Thoracic aorta (tissue), 2 donors: ENCODE measurements at regions not wholly inside any gene's neighbourhood (a gene's known extent, or its start where the extent isn't known, plus 50 kb on each side); places are given as distances from the start of the nearest gene placed in this dataset.

Source experiments
- ATAC-seq: fragments of 150-250 bp; one replicate; pipeline ENCODE4 v1.8.0; 2017; ENCODE audit warnings: low read depth; ENCODE audit not compliant: insufficient number of reproducible peaks, low FRiP score
- DNase-seq: peaks from one replicate; pipeline ENCODE4 v3.0.0-alpha.2; 2020; ENCODE audit warnings: low spot score
- H3K27ac ChIP-seq, 2 donors: fragments of 200-600 bp; sonication (generic); 1 replicate in 1 of 2; 2 replicates in 1 of 2; pipeline ENCODE4 v1.5.1; 2016; ENCODE audit warnings: mild to moderate bottlenecking in 2 of 2, moderate library complexity in 2 of 2
- H3K27me3 ChIP-seq: fragments of 200-600 bp; sonication (generic); replicated peaks from 2 replicates; pipeline ENCODE4 v1.6.0; 2016; ENCODE audit warnings: mild to moderate bottlenecking; ENCODE audit not compliant: insufficient read depth
- H3K36me3 ChIP-seq: fragments of 200-600 bp; sonication (generic); one replicate; pipeline ENCODE4 v1.5.1; 2016
- H3K4me1 ChIP-seq, 2 donors: fragments of 200-600 bp; sonication (generic); 1 replicate in 1 of 2; 2 replicates in 1 of 2; pipeline versions ENCODE4 v1.5.1 to v1.6.0; 2016; ENCODE audit warnings: low read depth in 2 of 2, mild to moderate bottlenecking in 1 of 2; ENCODE audit not compliant: control insufficient read depth in 1 of 2
- H3K4me3 ChIP-seq: fragments of 200-600 bp; sonication (generic); 2 replicates; pipeline ENCODE4 v1.5.1; 2016; ENCODE audit warnings: mild to moderate bottlenecking
- H3K9me3 ChIP-seq: fragments of 200-600 bp; sonication (generic); 2 replicates; pipeline ENCODE4 v1.5.1; 2016
- TF ChIP-seq, protein P1 (sequence below): fragments of 200-600 bp; sonication (generic); IDR thresholded peaks from one replicate; pipeline ENCODE4 v1.5.1; 2019; ENCODE audit warnings: antibody characterized with exemption

DNA sequence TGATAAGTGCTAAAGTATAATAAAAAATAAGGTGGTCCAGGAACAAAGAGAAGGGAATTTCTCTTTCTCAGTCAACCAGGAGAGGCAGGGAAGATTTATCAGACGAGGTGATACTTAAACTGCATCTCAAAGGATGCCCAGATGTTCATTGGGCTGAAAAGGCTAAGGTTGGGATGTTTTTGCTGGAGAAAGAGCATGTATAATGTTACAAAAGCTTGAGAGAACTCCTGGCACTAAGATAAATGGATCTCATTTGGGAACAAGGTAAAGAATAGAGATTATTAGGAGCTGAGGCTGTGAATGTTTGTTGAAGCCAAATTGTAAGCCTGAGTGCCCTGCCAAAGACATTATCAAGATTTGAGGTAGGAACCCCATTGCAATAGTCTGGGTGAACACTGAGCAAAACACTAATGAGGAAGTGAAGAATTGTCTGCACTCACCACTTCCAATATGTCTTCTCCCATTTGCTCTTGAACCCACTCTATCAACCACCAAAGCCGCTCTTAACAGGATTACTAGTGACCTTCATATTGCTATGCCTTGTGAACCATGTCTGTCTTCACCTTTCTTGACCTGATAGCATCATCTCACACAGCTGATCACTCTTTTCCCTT is 149.0 kb upstream of the ARID2 start:
- H3K27me3 ChIP-seq: no peaks in the 10 kb centered on the region
- no peak for ATAC-seq
- H3K4me3 ChIP-seq: no peak overlapping the region
- TF ChIP-seq, protein P1, sequence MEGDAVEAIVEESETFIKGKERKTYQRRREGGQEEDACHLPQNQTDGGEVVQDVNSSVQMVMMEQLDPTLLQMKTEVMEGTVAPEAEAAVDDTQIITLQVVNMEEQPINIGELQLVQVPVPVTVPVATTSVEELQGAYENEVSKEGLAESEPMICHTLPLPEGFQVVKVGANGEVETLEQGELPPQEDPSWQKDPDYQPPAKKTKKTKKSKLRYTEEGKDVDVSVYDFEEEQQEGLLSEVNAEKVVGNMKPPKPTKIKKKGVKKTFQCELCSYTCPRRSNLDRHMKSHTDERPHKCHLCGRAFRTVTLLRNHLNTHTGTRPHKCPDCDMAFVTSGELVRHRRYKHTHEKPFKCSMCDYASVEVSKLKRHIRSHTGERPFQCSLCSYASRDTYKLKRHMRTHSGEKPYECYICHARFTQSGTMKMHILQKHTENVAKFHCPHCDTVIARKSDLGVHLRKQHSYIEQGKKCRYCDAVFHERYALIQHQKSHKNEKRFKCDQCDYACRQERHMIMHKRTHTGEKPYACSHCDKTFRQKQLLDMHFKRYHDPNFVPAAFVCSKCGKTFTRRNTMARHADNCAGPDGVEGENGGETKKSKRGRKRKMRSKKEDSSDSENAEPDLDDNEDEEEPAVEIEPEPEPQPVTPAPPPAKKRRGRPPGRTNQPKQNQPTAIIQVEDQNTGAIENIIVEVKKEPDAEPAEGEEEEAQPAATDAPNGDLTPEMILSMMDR: no peak
- no peaks in the 10 kb centered on the region for H3K9me3 ChIP-seq
- no peak for DNase-seq
- H3K27ac ChIP-seq: no peak overlapping the region
- no peaks in the 10 kb centered on the region for H3K4me1 ChIP-seq
- H3K36me3 ChIP-seq: no peaks in the 10 kb centered on the region

DNA sequence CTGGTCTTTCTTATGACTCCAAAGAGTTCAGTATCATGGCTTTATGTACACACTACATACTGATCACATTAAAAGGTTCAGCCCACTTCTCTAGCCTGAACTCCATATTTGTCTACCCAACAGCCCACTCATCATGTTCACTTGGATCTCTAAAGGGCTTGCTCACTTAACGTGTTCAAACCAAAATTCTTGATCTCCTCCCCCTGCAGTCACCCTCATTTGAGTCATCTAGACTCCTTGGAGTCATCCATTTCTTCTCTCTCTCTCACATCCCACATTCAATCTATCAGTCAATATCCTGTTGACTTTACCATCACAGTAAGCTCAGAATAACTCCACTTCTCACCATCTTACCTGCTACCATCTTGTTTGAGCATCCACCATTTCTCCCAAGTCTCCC is 148.4 kb upstream of the ARID2 start:
- H3K36me3 ChIP-seq: no peaks in the 10 kb centered on the region
- ATAC-seq: no peak
- TF ChIP-seq, protein P1: no peak

GRCh38 chr12:45582536-45582935 is 147.0 kb upstream of the ARID2 start:
- TF ChIP-seq, protein P1: no peak
- DNase-seq: no peak
- no peak for ATAC-seq
- Histone ChIP-seq H3K9me3 (no peaks in the 10 kb centered on the region), H3K4me3 (no peak overlapping the region), H3K27me3 (no peaks in the 10 kb centered on the region), H3K4me1 (no peaks in the 10 kb centered on the region), H3K36me3 (no peaks in the 10 kb centered on the region), H3K27ac (no peak overlapping the region)

More for the DNA sequence above, 148.4 kb upstream of the ARID2 start:
- DNase-seq: no peak
- Histone ChIP-seq H3K4me3 (no peak overlapping the region), H3K27ac (no peak overlapping the region), H3K4me1 (no peaks in the 10 kb centered on the region), H3K27me3 (no peaks in the 10 kb centered on the region), H3K9me3 (no peaks in the 10 kb centered on the region)

DNA sequence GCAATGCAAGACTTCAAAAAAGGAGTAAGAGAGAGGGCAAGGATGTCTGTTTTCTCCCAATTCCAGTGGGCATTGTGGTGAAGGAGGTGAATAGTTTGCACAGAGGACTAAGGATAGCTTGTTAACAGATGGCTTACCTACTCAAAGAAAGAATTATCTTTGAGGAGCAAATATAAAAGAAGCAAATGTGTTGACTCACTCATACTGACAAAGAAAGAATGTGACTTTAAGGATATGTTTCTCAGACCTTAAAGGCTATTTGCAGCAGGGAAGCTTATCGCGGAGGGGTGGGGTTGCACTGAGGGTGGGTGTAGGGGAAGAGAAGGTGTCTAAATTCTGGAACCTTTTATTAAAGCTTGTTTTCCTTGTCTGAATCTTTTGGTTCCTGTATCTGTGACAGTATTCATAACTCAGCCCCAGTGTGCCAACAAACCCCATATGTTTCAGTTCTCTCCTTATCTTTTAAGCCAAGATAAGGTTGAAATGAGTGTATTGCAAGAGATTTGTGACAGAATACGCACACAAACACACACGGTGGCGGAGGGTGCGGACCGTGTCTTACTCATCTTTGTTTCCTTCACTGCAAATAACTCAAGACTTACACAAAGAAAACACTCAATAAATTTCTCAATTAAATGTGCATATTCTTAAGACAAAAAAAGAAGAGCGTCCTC is 146.4 kb upstream of the ARID2 start:
- Histone ChIP-seq H3K9me3 (no peaks in the 10 kb centered on the region), H3K27me3 (no peaks in the 10 kb centered on the region), H3K27ac (no peak overlapping the region), H3K4me1 (no peaks in the 10 kb centered on the region), H3K4me3 (no peak overlapping the region), H3K36me3 (no peaks in the 10 kb centered on the region)
- DNase-seq: no peak
- no peak for ATAC-seq
- TF ChIP-seq, protein P1: no peak

- ATAC-seq (no peak), DNase-seq (no peak)
- Histone ChIP-seq H3K27ac (no peak overlapping the region), H3K9me3 (no peaks in the 10 kb centered on the region), H3K36me3 (no peaks in the 10 kb centered on the region), H3K27me3 (no peaks in the 10 kb centered on the region), H3K4me3 (no peak overlapping the region), H3K4me1 (no peaks in the 10 kb centered on the region)
- TF ChIP-seq, protein P1: no peak
Measured at GRCh38 chr12:45584336-45584735, 145.2 kb upstream of the ARID2 start.
